ENCODE measurements at regions not wholly inside any gene's neighbourhood (a gene's known extent, or its start where the extent isn't known, plus 50 kb on each side); places are given as distances from the start of the nearest gene placed in this dataset.
"Not testable (repeated sequence)": the region's sequence is repeated elsewhere in the genome, so short reads cannot be mapped to it uniquely, and the experiment has no call there.

DNA sequence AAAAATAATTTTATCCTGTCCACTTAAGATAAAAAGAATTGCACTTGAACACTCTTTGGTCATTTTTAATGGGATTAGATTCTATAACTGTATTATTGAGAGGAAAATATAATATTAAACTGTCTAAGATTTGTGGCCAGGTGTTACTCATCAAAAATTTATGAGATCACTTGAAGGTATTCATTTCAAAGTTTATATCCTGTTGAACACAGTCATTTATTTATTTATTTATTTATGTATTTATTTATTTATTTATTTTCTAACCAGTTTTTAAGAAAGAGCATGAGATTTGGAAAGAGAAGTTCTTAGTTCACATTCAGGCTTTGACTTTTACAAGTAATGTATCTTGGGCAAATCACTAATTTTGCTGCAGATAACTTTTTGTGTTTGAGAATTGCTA, 692.7 kb downstream of the LTN1 start:
- Mint-ChIP-seq H3K27ac (ENCODE audit: unreplicated experiment) (no peak overlapping the region), H3K9me3 (ENCODE audit: unreplicated experiment) (no peaks in the 10 kb centered on the region)

DNA sequence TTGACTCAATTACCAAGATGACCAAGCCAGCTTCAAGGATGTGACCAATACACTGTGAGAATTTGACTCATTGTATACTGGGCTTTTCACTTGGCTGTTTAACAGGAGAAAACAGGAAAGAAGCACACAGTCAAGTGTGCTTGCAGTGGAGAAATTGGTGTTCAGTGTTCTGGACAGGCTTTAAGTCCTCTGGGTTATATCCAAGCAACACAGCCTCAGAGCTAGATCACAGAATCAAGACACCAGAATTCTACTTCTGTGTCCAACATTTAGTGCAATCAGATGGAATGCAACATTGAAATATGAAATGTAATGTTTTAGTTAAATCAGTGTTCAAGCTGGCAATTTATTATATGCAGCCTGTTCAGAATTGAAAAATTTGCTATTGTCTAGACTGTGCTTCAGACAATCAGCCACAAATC, 694.4 kb downstream of the LTN1 start:
- TF ChIP-seq, protein P1, sequence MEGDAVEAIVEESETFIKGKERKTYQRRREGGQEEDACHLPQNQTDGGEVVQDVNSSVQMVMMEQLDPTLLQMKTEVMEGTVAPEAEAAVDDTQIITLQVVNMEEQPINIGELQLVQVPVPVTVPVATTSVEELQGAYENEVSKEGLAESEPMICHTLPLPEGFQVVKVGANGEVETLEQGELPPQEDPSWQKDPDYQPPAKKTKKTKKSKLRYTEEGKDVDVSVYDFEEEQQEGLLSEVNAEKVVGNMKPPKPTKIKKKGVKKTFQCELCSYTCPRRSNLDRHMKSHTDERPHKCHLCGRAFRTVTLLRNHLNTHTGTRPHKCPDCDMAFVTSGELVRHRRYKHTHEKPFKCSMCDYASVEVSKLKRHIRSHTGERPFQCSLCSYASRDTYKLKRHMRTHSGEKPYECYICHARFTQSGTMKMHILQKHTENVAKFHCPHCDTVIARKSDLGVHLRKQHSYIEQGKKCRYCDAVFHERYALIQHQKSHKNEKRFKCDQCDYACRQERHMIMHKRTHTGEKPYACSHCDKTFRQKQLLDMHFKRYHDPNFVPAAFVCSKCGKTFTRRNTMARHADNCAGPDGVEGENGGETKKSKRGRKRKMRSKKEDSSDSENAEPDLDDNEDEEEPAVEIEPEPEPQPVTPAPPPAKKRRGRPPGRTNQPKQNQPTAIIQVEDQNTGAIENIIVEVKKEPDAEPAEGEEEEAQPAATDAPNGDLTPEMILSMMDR (IDR thresholded peaks at IDR 0.05; ENCODE audit: partially characterized antibody, unreplicated experiment) = no peak
- H3K36me3 Mint-ChIP-seq (ENCODE audit: unreplicated experiment) = no peaks in the 10 kb centered on the region
- no peaks in the 10 kb centered on the region for H3K9me3 Mint-ChIP-seq (ENCODE audit: unreplicated experiment)
- no peak overlapping the region for H3K4me3 Mint-ChIP-seq (ENCODE audit: unreplicated experiment)
- no peak for DNase-seq
- H3K27me3 Mint-ChIP-seq (ENCODE audit: unreplicated experiment) = no peaks in the 10 kb centered on the region
- H3K27ac Mint-ChIP-seq (ENCODE audit: unreplicated experiment) = no peak overlapping the region
- H3K4me1 Mint-ChIP-seq (ENCODE audit: low read depth, unreplicated experiment) = no peaks in the 10 kb centered on the region

More for the DNA sequence above, 692.7 kb downstream of the LTN1 start:
- Mint-ChIP-seq H3K36me3 (ENCODE audit: unreplicated experiment) (no peaks in the 10 kb centered on the region), H3K4me1 (ENCODE audit: low read depth, unreplicated experiment) (no peaks in the 10 kb centered on the region), H3K4me3 (ENCODE audit: unreplicated experiment) (no peak overlapping the region), H3K27me3 (ENCODE audit: unreplicated experiment) (no peaks in the 10 kb centered on the region)
- TF ChIP-seq, protein P1 (IDR thresholded peaks at IDR 0.05; ENCODE audit: partially characterized antibody, unreplicated experiment) = no peak
- no peak for DNase-seq

DNA sequence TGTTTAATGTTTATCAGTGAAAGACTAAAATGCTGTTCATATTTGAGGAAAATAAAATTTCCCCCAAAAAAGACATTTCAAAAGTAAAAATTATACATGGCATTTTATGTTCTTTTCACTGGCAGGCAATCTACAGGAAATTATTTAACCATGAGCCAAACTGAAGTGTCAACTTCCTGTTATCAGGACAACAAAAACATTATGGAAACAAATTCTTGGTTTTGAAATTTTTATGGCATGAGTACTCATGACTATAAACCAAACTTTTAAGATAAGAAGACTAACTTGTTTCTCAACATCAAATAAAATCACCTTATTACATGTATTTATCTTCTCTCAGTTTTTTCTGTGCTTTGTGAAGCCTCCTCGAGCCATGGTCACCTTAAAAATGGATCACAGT, 698.6 kb downstream of the LTN1 start:
- H3K27me3 Mint-ChIP-seq (ENCODE audit: unreplicated experiment) = no peaks in the 10 kb centered on the region
- H3K4me3 Mint-ChIP-seq (ENCODE audit: unreplicated experiment) = no peak overlapping the region
- TF ChIP-seq, protein P1 (IDR thresholded peaks at IDR 0.05; ENCODE audit: partially characterized antibody, unreplicated experiment) = no peak
- H3K27ac Mint-ChIP-seq (ENCODE audit: unreplicated experiment) = no peak overlapping the region
- DNase-seq = no peak
- no peaks in the 10 kb centered on the region for H3K4me1 Mint-ChIP-seq (ENCODE audit: low read depth, unreplicated experiment)
- peaks cover 2% of the 10 kb centered on the region for H3K9me3 Mint-ChIP-seq (ENCODE audit: unreplicated experiment)
- H3K36me3 Mint-ChIP-seq (ENCODE audit: unreplicated experiment) = peaks cover 6% of the 10 kb centered on the region

DNA sequence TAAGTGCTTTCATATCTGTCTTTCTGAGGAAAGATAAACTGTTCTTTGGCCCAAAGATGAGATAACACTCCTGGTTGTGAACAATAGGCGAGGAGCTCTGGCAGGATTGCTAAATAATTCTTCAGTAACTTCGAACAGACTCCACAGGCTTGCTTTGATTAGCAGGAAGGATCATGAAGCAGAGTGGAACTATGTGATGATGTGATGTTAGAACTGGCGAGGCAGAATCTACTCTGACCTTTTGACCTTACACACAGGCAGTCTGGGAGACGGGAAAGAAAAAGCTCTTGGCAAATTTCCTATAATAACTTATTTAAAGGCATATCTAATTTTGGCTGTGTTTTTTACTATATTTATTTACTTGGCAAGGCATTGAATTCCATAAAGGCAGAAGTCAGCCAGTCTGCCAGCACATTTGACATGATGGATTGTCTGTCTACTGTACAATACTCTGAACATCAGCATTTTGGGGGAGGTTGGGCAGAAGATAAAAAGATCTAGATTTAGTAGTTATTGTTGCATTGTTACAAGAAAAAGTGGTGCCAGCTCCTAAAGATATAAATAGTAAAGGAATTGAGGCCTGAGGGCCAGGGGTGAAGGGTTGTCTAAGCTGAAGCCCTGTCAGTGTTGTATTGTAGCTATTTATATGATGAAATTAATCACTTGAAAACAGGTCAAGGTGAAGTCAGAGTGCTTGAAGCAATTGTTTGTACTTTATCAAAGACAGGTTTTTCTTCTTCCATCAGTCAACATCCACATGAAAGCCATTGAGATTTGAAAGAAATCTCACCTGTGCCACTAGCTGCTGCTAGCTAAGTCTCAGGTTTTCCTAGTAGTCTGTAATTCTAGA, 708.8 kb downstream of the LTN1 start:
- H3K9me3 Mint-ChIP-seq (ENCODE audit: unreplicated experiment) = no peaks in the 10 kb centered on the region
- H3K4me3 Mint-ChIP-seq (ENCODE audit: unreplicated experiment) = no peak overlapping the region
- H3K36me3 Mint-ChIP-seq (ENCODE audit: unreplicated experiment) = peaks cover under 1% of the 10 kb centered on the region
- peaks cover 2% of the 10 kb centered on the region for H3K27me3 Mint-ChIP-seq (ENCODE audit: unreplicated experiment)
- TF ChIP-seq, protein P1 (IDR thresholded peaks at IDR 0.05; ENCODE audit: partially characterized antibody, unreplicated experiment) = no peak
- no peak for DNase-seq
- H3K27ac Mint-ChIP-seq (ENCODE audit: unreplicated experiment) = no peak overlapping the region
- no peaks in the 10 kb centered on the region for H3K4me1 Mint-ChIP-seq (ENCODE audit: low read depth, unreplicated experiment)

DNA sequence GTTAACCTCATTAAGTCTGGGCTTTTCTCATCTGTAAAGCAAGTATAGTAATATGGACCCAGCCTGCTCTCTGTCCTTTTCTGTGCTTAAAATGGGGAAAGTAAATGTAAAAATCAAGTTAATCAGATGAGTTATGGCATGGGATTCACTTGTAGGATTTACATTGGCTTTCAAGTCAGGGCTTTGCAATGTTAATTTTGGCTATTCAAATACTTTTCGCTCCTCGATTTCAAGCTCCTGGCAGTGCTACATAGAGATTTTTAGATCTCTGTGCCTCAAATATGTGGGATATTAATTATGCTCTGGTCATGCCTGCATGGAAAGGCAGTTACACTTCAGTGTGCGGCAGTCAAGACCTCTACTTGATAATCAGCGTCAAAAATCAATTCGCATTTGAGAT, 709.8 kb downstream of the LTN1 start:
- TF ChIP-seq, protein P1 (IDR thresholded peaks at IDR 0.05; ENCODE audit: partially characterized antibody, unreplicated experiment) = no peak
- no peaks in the 10 kb centered on the region for H3K9me3 Mint-ChIP-seq (ENCODE audit: unreplicated experiment)
- H3K27me3 Mint-ChIP-seq (ENCODE audit: unreplicated experiment) = peaks cover 2% of the 10 kb centered on the region
- H3K4me1 Mint-ChIP-seq (ENCODE audit: low read depth, unreplicated experiment) = no peaks in the 10 kb centered on the region
- H3K36me3 Mint-ChIP-seq (ENCODE audit: unreplicated experiment) = no peaks in the 10 kb centered on the region
- H3K4me3 Mint-ChIP-seq (ENCODE audit: unreplicated experiment) = no peak overlapping the region
- H3K27ac Mint-ChIP-seq (ENCODE audit: unreplicated experiment) = no peak overlapping the region
- DNase-seq = no peak

DNA sequence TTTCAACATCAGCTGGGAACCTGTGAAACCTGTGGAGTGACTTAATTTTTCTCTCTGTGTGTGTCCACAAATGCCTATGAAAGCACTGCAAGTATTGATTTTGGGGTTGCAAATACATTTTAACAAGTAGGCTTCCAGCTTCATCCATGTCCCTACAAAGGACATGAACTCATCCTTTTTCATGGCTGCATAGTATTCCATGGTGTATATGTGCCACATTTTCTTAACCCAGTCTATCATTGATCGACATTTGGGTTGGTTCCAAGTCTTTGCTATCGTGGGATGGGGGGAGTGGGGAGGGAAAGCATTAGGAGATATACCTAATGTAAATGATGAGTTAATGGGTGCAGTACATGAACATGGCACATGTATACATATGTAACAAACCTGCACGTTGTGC, 711.3 kb downstream of the LTN1 start:
- H3K9me3 Mint-ChIP-seq (ENCODE audit: unreplicated experiment); DNase-seq; H3K36me3 Mint-ChIP-seq (ENCODE audit: unreplicated experiment); H3K4me1 Mint-ChIP-seq (ENCODE audit: low read depth, unreplicated experiment); H3K4me3 Mint-ChIP-seq (ENCODE audit: unreplicated experiment); H3K27me3 Mint-ChIP-seq (ENCODE audit: unreplicated experiment); H3K27ac Mint-ChIP-seq (ENCODE audit: unreplicated experiment): not testable (repeated sequence)
